GM10266 (cell line): ENCODE measurements at regions not wholly inside any gene's neighbourhood (a gene's known extent, or its start where the extent isn't known, plus 50 kb on each side); places are given as distances from the start of the nearest gene placed in this dataset.

Experiments used
- DNase-seq: peaks from one replicate; pipeline ENCODE4 v3.0.0; 2012; ENCODE audit errors: extremely low spot score
- TF ChIP-seq, protein P1 (sequence below): IDR thresholded peaks from 2 replicates; pipeline ENCODE4 v1.5.1; 2012; ENCODE audit warnings: mild to moderate bottlenecking, low read depth; ENCODE audit not compliant: control insufficient read depth, insufficient read depth; ENCODE audit errors: missing control alignments

DNA sequence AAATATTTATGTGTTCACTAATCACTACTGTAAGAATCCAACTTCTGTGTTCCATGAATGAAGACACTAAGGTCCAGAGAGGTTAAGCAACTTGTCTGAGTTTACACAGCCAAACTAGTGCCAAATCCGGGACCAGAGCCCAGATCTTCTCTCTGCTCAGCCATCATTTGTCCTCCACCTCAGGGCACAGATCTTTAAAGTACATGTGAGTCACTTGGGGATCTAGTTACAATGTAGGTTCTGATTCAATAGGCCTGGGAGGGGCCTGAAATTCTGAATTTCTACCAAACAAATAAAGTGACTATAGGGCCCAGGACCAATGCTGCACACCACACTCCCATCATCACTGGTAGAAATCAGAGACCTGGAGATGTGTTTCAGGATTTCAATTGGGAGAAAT lies 162.9 kb downstream of the GXYLT1 start:
- TF ChIP-seq, protein P1, sequence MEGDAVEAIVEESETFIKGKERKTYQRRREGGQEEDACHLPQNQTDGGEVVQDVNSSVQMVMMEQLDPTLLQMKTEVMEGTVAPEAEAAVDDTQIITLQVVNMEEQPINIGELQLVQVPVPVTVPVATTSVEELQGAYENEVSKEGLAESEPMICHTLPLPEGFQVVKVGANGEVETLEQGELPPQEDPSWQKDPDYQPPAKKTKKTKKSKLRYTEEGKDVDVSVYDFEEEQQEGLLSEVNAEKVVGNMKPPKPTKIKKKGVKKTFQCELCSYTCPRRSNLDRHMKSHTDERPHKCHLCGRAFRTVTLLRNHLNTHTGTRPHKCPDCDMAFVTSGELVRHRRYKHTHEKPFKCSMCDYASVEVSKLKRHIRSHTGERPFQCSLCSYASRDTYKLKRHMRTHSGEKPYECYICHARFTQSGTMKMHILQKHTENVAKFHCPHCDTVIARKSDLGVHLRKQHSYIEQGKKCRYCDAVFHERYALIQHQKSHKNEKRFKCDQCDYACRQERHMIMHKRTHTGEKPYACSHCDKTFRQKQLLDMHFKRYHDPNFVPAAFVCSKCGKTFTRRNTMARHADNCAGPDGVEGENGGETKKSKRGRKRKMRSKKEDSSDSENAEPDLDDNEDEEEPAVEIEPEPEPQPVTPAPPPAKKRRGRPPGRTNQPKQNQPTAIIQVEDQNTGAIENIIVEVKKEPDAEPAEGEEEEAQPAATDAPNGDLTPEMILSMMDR = no peak
- no peak for DNase-seq

DNA sequence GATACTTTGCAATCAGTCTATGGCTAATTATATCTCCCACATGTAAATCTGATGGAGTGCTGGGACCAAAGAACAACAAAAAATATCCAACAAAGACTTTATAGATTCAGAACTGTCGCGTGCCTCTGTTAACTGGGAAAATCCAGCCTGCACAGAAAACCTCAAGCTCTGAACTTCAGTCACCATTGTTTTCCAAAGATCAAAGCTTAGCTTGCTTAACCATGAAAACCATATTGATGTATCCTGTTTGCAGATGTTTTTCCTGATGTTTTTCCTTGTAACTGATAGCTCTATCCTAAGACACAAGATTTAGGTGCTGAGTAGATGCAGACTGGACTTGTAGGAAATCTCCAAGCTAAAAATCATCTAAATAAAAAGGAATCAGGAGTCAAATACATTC lies 163.7 kb downstream of the GXYLT1 start:
- TF ChIP-seq, protein P1 = no peak
- no peak for DNase-seq

- no peak for DNase-seq
- TF ChIP-seq, protein P1 = no peak
Measured at GRCh38 chr12:41980390-41980789, 164.3 kb downstream of the GXYLT1 start.

GRCh38 chr12:41979574-41979973 lies 165.1 kb downstream of the GXYLT1 start:
- TF ChIP-seq, protein P1 = no peak
- no peak for DNase-seq

- TF ChIP-seq, protein P1 = no peak
- DNase-seq = no peak
Measured at GRCh38 chr12:41972598-41972997, 172.1 kb downstream of the GXYLT1 start.

DNA sequence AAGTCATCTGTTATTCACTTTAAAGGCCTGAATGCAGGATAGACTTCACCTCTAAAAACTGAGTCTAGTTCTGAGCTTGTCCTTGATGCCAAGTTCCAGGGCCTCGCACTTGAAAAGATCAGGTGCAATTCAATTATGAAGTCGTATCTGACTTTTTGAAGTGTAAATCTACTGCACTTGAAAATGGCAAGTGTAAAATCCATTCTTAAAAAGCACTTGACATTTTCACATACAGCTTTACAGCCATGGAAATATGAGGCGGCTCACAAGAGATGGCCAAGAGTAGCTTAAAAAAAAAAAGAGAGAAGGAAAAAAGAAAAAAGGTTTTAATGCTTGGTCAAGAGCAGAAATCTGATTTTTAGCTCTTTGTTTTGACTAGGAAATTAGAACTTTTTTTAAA lies 172.5 kb downstream of the GXYLT1 start:
- no peak for DNase-seq
- TF ChIP-seq, protein P1 = no peak

DNA sequence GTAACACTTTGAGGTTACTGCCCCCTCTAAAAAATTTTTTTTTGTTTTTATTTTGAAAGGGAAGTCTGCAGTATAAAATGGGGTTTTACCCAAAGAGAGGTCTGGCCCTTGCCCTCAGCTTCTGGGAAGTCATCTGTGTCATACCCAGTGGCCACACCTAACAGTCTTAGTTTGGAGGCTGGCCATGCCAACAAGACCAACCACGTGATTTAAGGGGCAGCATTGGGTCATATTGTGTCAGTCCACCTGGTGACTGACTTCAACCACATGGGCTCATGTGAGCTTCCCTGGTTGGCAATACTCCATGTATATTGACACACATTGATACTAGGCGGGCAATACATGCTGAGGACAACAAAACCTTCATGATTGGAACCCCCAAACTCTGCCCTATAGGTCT lies 173.9 kb downstream of the GXYLT1 start:
- no peak for DNase-seq
- TF ChIP-seq, protein P1 = no peak
